ENCODE measurements at regions not wholly inside any gene's neighbourhood (a gene's known extent, or its start where the extent isn't known, plus 50 kb on each side); places are given as distances from the start of the nearest gene placed in this dataset.

- Histone ChIP-seq H3K79me2 (ENCODE audit: insufficient read depth, low read length) (no peaks in the 10 kb centered on the region), H3K9me3 (replicated peaks in 1 of 2; ENCODE audit: control insufficient read depth in 1 of 2, insufficient read depth in 1 of 2, low read length in 2 of 2) (no peaks in the 10 kb centered on the region), H3K4me2 (replicated peaks; ENCODE audit: extremely low read depth, low read length, poor library complexity, severe bottlenecking) (no peak overlapping the region), H3K36me3 (replicated peaks in 1 of 2; ENCODE audit: control insufficient read depth in 1 of 2, insufficient read depth in 2 of 2, low read length in 2 of 2) (no peaks in the 10 kb centered on the region), H2AFZ (ENCODE audit: insufficient read depth, low read depth, low read length, poor library complexity, severe bottlenecking) (no peak overlapping the region), H3K27me3 (ENCODE audit: control insufficient read depth in 2 of 2, insufficient read depth in 2 of 2, low read length in 2 of 2) (no peaks in the 10 kb centered on the region), H4K20me1 (ENCODE audit: insufficient read depth, low read length) (no peaks in the 10 kb centered on the region), H3K9ac (ENCODE audit: insufficient read depth, low read length, poor library complexity, severe bottlenecking) (no peak overlapping the region), H3K4me1 (ENCODE audit: control insufficient read depth in 1 of 2, insufficient read depth in 2 of 2, low read length in 2 of 2) (no peaks in the 10 kb centered on the region), H3K4me3 (replicated peaks in 1 of 3; ENCODE audit: low read depth in 2 of 3, low read length in 3 of 3) (no peak overlapping the region), H3K27ac (ENCODE audit: low read depth in 1 of 2, low read length in 2 of 2) (no peak overlapping the region)
- no peaks in the 10 kb centered on the region for H3K36me3 Mint-ChIP-seq
- DNase-seq, result no peak
- H3K27me3 Mint-ChIP-seq (ENCODE audit: low read depth in 3 of 3), result no peaks in the 10 kb centered on the region
- no peaks in the 10 kb centered on the region for H3K4me1 Mint-ChIP-seq
- 86% methylated on average over 1 of the region's 2 CpGs for WGBS (ENCODE audit: insufficient coverage)
- H3K4me3 Mint-ChIP-seq, result no peak overlapping the region
- no peak for TF ChIP-seq CTCF (IDR thresholded peaks at IDR 0.05)
- intact Hi-C loops (cut with micrococcal nuclease), result no loop called here
- peaks cover 0 to 7% (median 0%) of the 10 kb centered on the region in 7 donors for H3K9me3 Mint-ChIP-seq
- no peak overlapping the region for H3K27ac Mint-ChIP-seq
Measured at GRCh38 chr5:167011196-167011595, 1280.2 kb upstream of the WWC1 start.

GRCh38 chr5:167012123-167013034 is 1279.1 kb upstream of the WWC1 start:
- Mint-ChIP-seq H3K27me3 (ENCODE audit: low read depth in 3 of 3) (no peaks in the 10 kb centered on the region), H3K4me3 (no peak overlapping the region), H3K27ac (no peak overlapping the region), H3K36me3 (no peaks in the 10 kb centered on the region), H3K4me1 (no peaks in the 10 kb centered on the region), H3K9me3 (peaks cover 0 to 7% (median 0%) of the 10 kb centered on the region in 7 donors)
- Histone ChIP-seq H3K79me2 (ENCODE audit: insufficient read depth, low read length) (no peaks in the 10 kb centered on the region), H3K4me2 (replicated peaks; ENCODE audit: extremely low read depth, low read length, poor library complexity, severe bottlenecking) (no peak overlapping the region), H3K9ac (ENCODE audit: insufficient read depth, low read length, poor library complexity, severe bottlenecking) (no peak overlapping the region), H3K36me3 (replicated peaks in 1 of 2; ENCODE audit: control insufficient read depth in 1 of 2, insufficient read depth in 2 of 2, low read length in 2 of 2) (no peaks in the 10 kb centered on the region), H3K27ac (ENCODE audit: low read depth in 1 of 2, low read length in 2 of 2) (no peak overlapping the region), H3K27me3 (ENCODE audit: control insufficient read depth in 2 of 2, insufficient read depth in 2 of 2, low read length in 2 of 2) (no peaks in the 10 kb centered on the region), H4K20me1 (ENCODE audit: insufficient read depth, low read length) (no peaks in the 10 kb centered on the region), H2AFZ (ENCODE audit: insufficient read depth, low read depth, low read length, poor library complexity, severe bottlenecking) (no peak overlapping the region), H3K9me3 (replicated peaks in 1 of 2; ENCODE audit: control insufficient read depth in 1 of 2, insufficient read depth in 1 of 2, low read length in 2 of 2) (no peaks in the 10 kb centered on the region), H3K4me1 (ENCODE audit: control insufficient read depth in 1 of 2, insufficient read depth in 2 of 2, low read length in 2 of 2) (no peaks in the 10 kb centered on the region), H3K4me3 (replicated peaks in 1 of 3; ENCODE audit: low read depth in 2 of 3, low read length in 3 of 3) (no peak overlapping the region)
- TF ChIP-seq CTCF (IDR thresholded peaks at IDR 0.05), result no peak
- intact Hi-C loops (cut with micrococcal nuclease), result no loop called here
- no peak for DNase-seq
- 100% methylated on average over 1 of the region's 2 CpGs for WGBS (ENCODE audit: insufficient coverage)

Measured in CD14-positive monocyte (primary cell).